Brain microvascular endothelial cell (primary cell): ENCODE measurements at regions not wholly inside any gene's neighbourhood (a gene's known extent, or its start where the extent isn't known, plus 50 kb on each side); places are given as distances from the start of the nearest gene placed in this dataset.

ENCODE experiments used
- DNase-seq: peaks from one replicate; pipeline ENCODE4 v3.0.0-alpha.2; 2020
- H3K27ac ChIP-seq: fragments of 250-450 bp; sonication (Bioruptor Pico); 2 replicates; pipeline ENCODE4 v1.5.1; 2020; ENCODE audit warnings: mild to moderate bottlenecking, moderate library complexity
- H3K27me3 ChIP-seq: fragments of 250-450 bp; sonication (Bioruptor Pico); replicated peaks from 2 replicates; pipeline ENCODE4 v1.5.1; 2020; ENCODE audit warnings: mild to moderate bottlenecking
- H3K36me3 ChIP-seq: fragments of 250-450 bp; sonication (Bioruptor Pico); replicated peaks from 2 replicates; pipeline ENCODE4 v1.5.1; 2020; ENCODE audit warnings: mild to moderate bottlenecking
- H3K4me3 ChIP-seq: 2 replicates; pipeline ENCODE4 v1.5.1; 2011; ENCODE audit warnings: low read depth, mild to moderate bottlenecking, control low read depth, low read length, moderate library complexity
- CTCF ChIP-seq: IDR thresholded peaks from 2 replicates; pipeline ENCODE4 v1.5.1; 2011; ENCODE audit warnings: low read depth, mild to moderate bottlenecking, moderate library complexity, low read length, control low read depth, inconsistent platforms; ENCODE audit errors: missing control alignments
- in situ Hi-C: cut with HindIII; loops from 2 replicates; pipeline ENCODE4 v1.10.0; 2017; ENCODE audit warnings: low sequenced_read_pairs, low pct_ligation_motif_present

- Histone ChIP-seq H3K27ac (no peak overlapping the region), H3K36me3 (no peaks in the 10 kb centered on the region), H3K27me3 (no peaks in the 10 kb centered on the region), H3K4me3 (no peak overlapping the region)
- DNase-seq, result no peak
- in situ Hi-C loops, result no loop called here
- TF ChIP-seq CTCF, result no peak
These were observed 159.2 kb downstream of the SNX18 start for GRCh38 chr5:54676481-54677340.

- Histone ChIP-seq H3K36me3 (no peaks in the 10 kb centered on the region), H3K4me3 (no peak overlapping the region), H3K27me3 (no peaks in the 10 kb centered on the region), H3K27ac (no peak overlapping the region)
- in situ Hi-C loops, result no loop called here
- TF ChIP-seq CTCF, result no peak
- peak; percentile 71 for DNase-seq
These were observed 156.1 kb downstream of the SNX18 start for GRCh38 chr5:54673523-54674225.

- Histone ChIP-seq H3K27me3 (no peaks in the 10 kb centered on the region), H3K4me3 (no peak overlapping the region), H3K36me3 (no peaks in the 10 kb centered on the region), H3K27ac (no peak overlapping the region)
- in situ Hi-C loops, result no loop called here
- TF ChIP-seq CTCF, result no peak
- DNase-seq, result no peak
These were observed 155.3 kb downstream of the SNX18 start for GRCh38 chr5:54672871-54673270.

- in situ Hi-C loops, result no loop called here
- no peak overlapping the region for H3K27ac ChIP-seq
- DNase-seq, result no peak
- H3K4me3 ChIP-seq, result no peak overlapping the region
- H3K36me3 ChIP-seq, result no peaks in the 10 kb centered on the region
- no peak for TF ChIP-seq CTCF
- H3K27me3 ChIP-seq, result no peaks in the 10 kb centered on the region
These were observed 154.1 kb downstream of the SNX18 start for GRCh38 chr5:54671681-54672080.

GRCh38 chr5:54671111-54671531 is 153.6 kb downstream of the SNX18 start:
- TF ChIP-seq CTCF, result no peak
- no peak for DNase-seq
- Histone ChIP-seq H3K36me3 (no peaks in the 10 kb centered on the region), H3K27ac (no peak overlapping the region), H3K4me3 (no peak overlapping the region), H3K27me3 (no peaks in the 10 kb centered on the region)
- in situ Hi-C loops, result no loop called here

GRCh38 chr5:54670281-54670680 is 152.7 kb downstream of the SNX18 start:
- H3K36me3 ChIP-seq, result no peaks in the 10 kb centered on the region
- H3K4me3 ChIP-seq, result no peak overlapping the region
- DNase-seq, result no peak
- no peak overlapping the region for H3K27ac ChIP-seq
- no peaks in the 10 kb centered on the region for H3K27me3 ChIP-seq
- TF ChIP-seq CTCF, result no peak
- in situ Hi-C loops, result no loop called here
